NB4 (cell line): ENCODE measurements at regions not wholly inside any gene's neighbourhood (a gene's known extent, or its start where the extent isn't known, plus 50 kb on each side); places are given as distances from the start of the nearest gene placed in this dataset.

Source experiments
- CTCF ChIP-seq: IDR thresholded peaks from one replicate; pipeline ENCODE4 v1.5.1; 2012; ENCODE audit warnings: low read depth, low read length
- POLR2A ChIP-seq: IDR thresholded peaks from 2 replicates; pipeline ENCODE4 v1.6.1; 2011; ENCODE audit warnings: mild to moderate bottlenecking; ENCODE audit not compliant: insufficient read length; ENCODE audit errors: extremely low read depth
- TF ChIP-seq, protein P1 (sequence below): IDR thresholded peaks from 2 replicates; pipeline ENCODE4 v1.6.1; 2011; ENCODE audit warnings: low read depth, low read length

DNA sequence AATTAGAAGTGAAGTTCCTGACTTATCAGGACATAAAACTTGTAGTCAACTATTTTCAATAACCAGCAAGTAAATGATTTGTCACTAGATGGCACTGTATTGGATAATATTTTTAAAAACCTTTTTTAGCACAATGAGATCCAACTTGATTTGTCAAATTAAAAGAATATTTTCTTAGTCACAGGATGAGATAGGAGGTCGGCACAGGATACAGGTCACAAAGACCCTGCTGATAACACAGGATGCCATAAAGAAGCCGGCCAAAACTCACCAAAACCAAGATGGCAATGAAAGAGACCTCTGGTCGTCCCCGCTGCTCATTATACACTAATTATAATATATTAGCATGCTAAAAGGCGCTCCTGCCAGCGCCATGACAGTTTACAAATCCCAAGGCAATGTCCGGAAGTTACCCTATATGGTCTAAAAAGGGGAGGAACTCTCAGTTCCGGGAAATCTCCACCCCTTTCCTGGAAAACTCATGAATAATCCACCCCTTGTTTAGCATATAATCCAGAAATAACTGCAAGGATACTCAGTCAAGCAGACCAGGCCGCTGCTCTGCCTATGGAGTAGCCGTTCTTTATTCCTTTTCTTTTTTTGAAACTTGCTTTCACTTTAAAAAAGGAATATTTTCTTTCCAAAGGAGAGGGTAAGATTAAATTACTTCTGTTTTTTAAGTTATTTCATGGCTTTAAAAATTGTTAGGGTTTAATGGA lies 255.7 kb upstream of the MKLN1 start:
- TF ChIP-seq CTCF (no peak), POLR2A (no peak)
- TF ChIP-seq, protein P1, sequence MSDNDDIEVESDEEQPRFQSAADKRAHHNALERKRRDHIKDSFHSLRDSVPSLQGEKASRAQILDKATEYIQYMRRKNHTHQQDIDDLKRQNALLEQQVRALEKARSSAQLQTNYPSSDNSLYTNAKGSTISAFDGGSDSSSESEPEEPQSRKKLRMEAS = no peak
